ENCODE measurements at regions not wholly inside any gene's neighbourhood (a gene's known extent, or its start where the extent isn't known, plus 50 kb on each side); places are given as distances from the start of the nearest gene placed in this dataset.

GRCh38 chr15:96495386-96495785 lies 164.9 kb downstream of the NR2F2 start:
- Histone ChIP-seq H3K9me3 (ENCODE audit: low read depth) (no peaks in the 10 kb centered on the region), H3K27me3 (peaks cover 3% of the 10 kb centered on the region), H3K79me2 (no peaks in the 10 kb centered on the region), H3K4me1 (ENCODE audit: insufficient read depth) (no peaks in the 10 kb centered on the region), H3K4me2 (no peak overlapping the region), H4K20me1 (ENCODE audit: insufficient read depth, poor library complexity, severe bottlenecking) (no peaks in the 10 kb centered on the region), H3K9me2 (replicated peaks; ENCODE audit: insufficient read depth) (no peaks in the 10 kb centered on the region), H3K27ac (no peak overlapping the region), H3K36me3 (replicated peaks; ENCODE audit: insufficient read depth, low read depth) (no peaks in the 10 kb centered on the region), H2AFZ (no peak overlapping the region), H3K4me3 (no peak overlapping the region)
- WGBS (ENCODE audit: low lambda C conversion rate, missing lambda C conversion rate) = 93% methylated on average over 5 of the region's 5 CpGs
- no peak for TF ChIP-seq EZH2phosphoT487 (IDR thresholded peaks at IDR 0.05; ENCODE audit: low read depth, severe bottlenecking, unreplicated experiment)
- TF ChIP-seq CTCF (IDR thresholded peaks at IDR 0.05; ENCODE audit: poor library complexity) = no peak
- no peak for TF ChIP-seq EZH2 (IDR thresholded peaks at IDR 0.05; ENCODE audit: borderline replicate concordance)
- DNase-seq (ENCODE audit: low spot score) = no peak

- no peaks in the 10 kb centered on the region for H3K27me3 ChIP-seq
- H3K4me2 ChIP-seq = no peak overlapping the region
- no peaks in the 10 kb centered on the region for H3K36me3 ChIP-seq (replicated peaks; ENCODE audit: insufficient read depth, low read depth)
- TF ChIP-seq EZH2phosphoT487 (IDR thresholded peaks at IDR 0.05; ENCODE audit: low read depth, severe bottlenecking, unreplicated experiment) = no peak
- TF ChIP-seq EZH2 (IDR thresholded peaks at IDR 0.05; ENCODE audit: borderline replicate concordance) = no peak
- TF ChIP-seq CTCF (IDR thresholded peaks at IDR 0.05; ENCODE audit: poor library complexity) = no peak
- H2AFZ ChIP-seq = no peak overlapping the region
- no peaks in the 10 kb centered on the region for H3K79me2 ChIP-seq
- H3K4me3 ChIP-seq = no peak overlapping the region
- H3K4me1 ChIP-seq (ENCODE audit: insufficient read depth) = no peaks in the 10 kb centered on the region
- H3K9me2 ChIP-seq (replicated peaks; ENCODE audit: insufficient read depth) = no peaks in the 10 kb centered on the region
- H3K27ac ChIP-seq = no peak overlapping the region
- no peaks in the 10 kb centered on the region for H4K20me1 ChIP-seq (ENCODE audit: insufficient read depth, poor library complexity, severe bottlenecking)
- no peaks in the 10 kb centered on the region for H3K9me3 ChIP-seq (ENCODE audit: low read depth)
- DNase-seq (ENCODE audit: low spot score) = no peak
- 93% methylated on average over 7 of the region's 7 CpGs for WGBS (ENCODE audit: low lambda C conversion rate, missing lambda C conversion rate)
Measured at GRCh38 chr15:96497951-96498350, 167.5 kb downstream of the NR2F2 start.

GRCh38 chr15:96500508-96500907 lies 170.0 kb downstream of the NR2F2 start:
- H3K4me3 ChIP-seq = no peak overlapping the region
- WGBS (ENCODE audit: low lambda C conversion rate, missing lambda C conversion rate) = 73% methylated on average over 5 of the region's 5 CpGs
- no peaks in the 10 kb centered on the region for H3K4me1 ChIP-seq (ENCODE audit: insufficient read depth)
- no peak overlapping the region for H3K27ac ChIP-seq
- no peak overlapping the region for H2AFZ ChIP-seq
- no peak overlapping the region for H3K4me2 ChIP-seq
- H3K27me3 ChIP-seq = no peaks in the 10 kb centered on the region
- H3K9me3 ChIP-seq (ENCODE audit: low read depth) = no peaks in the 10 kb centered on the region
- TF ChIP-seq CTCF (IDR thresholded peaks at IDR 0.05; ENCODE audit: poor library complexity) (no peak), EZH2 (IDR thresholded peaks at IDR 0.05; ENCODE audit: borderline replicate concordance) (no peak), EZH2phosphoT487 (IDR thresholded peaks at IDR 0.05; ENCODE audit: low read depth, severe bottlenecking, unreplicated experiment) (no peak)
- H3K36me3 ChIP-seq (replicated peaks; ENCODE audit: insufficient read depth, low read depth) = no peaks in the 10 kb centered on the region
- H4K20me1 ChIP-seq (ENCODE audit: insufficient read depth, poor library complexity, severe bottlenecking) = no peaks in the 10 kb centered on the region
- no peaks in the 10 kb centered on the region for H3K9me2 ChIP-seq (replicated peaks; ENCODE audit: insufficient read depth)
- no peaks in the 10 kb centered on the region for H3K79me2 ChIP-seq
- no peak for DNase-seq (ENCODE audit: low spot score)

- Histone ChIP-seq H2AFZ (no peak overlapping the region), H3K4me3 (no peak overlapping the region), H3K4me2 (no peak overlapping the region), H3K9me3 (ENCODE audit: low read depth) (no peaks in the 10 kb centered on the region), H3K79me2 (no peaks in the 10 kb centered on the region), H3K27ac (no peak overlapping the region), H3K36me3 (replicated peaks; ENCODE audit: insufficient read depth, low read depth) (no peaks in the 10 kb centered on the region), H3K9me2 (replicated peaks; ENCODE audit: insufficient read depth) (no peaks in the 10 kb centered on the region), H3K27me3 (no peaks in the 10 kb centered on the region), H4K20me1 (ENCODE audit: insufficient read depth, poor library complexity, severe bottlenecking) (no peaks in the 10 kb centered on the region), H3K4me1 (ENCODE audit: insufficient read depth) (no peaks in the 10 kb centered on the region)
- no peak for DNase-seq (ENCODE audit: low spot score)
- 92% methylated on average over 1 of the region's 1 CpG for whole genome bisulfite sequencing (ENCODE audit: low lambda C conversion rate, missing lambda C conversion rate)
- TF ChIP-seq EZH2 (IDR thresholded peaks at IDR 0.05; ENCODE audit: borderline replicate concordance) (no peak), CTCF (IDR thresholded peaks at IDR 0.05; ENCODE audit: poor library complexity) (no peak), EZH2phosphoT487 (IDR thresholded peaks at IDR 0.05; ENCODE audit: low read depth, severe bottlenecking, unreplicated experiment) (no peak)
Measured at GRCh38 chr15:96501362-96501761, 170.9 kb downstream of the NR2F2 start.
